ENCODE measurements at regions not wholly inside any gene's neighbourhood (a gene's known extent, or its start where the extent isn't known, plus 50 kb on each side); places are given as distances from the start of the nearest gene placed in this dataset.

- H3K4me1 ChIP-seq (ENCODE audit: low read depth, poor library complexity, severe bottlenecking) = no peaks in the 10 kb centered on the region
- TF ChIP-seq, protein P1, sequence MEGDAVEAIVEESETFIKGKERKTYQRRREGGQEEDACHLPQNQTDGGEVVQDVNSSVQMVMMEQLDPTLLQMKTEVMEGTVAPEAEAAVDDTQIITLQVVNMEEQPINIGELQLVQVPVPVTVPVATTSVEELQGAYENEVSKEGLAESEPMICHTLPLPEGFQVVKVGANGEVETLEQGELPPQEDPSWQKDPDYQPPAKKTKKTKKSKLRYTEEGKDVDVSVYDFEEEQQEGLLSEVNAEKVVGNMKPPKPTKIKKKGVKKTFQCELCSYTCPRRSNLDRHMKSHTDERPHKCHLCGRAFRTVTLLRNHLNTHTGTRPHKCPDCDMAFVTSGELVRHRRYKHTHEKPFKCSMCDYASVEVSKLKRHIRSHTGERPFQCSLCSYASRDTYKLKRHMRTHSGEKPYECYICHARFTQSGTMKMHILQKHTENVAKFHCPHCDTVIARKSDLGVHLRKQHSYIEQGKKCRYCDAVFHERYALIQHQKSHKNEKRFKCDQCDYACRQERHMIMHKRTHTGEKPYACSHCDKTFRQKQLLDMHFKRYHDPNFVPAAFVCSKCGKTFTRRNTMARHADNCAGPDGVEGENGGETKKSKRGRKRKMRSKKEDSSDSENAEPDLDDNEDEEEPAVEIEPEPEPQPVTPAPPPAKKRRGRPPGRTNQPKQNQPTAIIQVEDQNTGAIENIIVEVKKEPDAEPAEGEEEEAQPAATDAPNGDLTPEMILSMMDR (conservative IDR thresholded peaks at IDR 0.05; ENCODE audit: low read depth, low read length) = no peak
- no peaks in the 10 kb centered on the region for H3K79me2 ChIP-seq (ENCODE audit: insufficient read depth, low read depth)
- H4K20me1 ChIP-seq (ENCODE audit: insufficient read depth) = no peaks in the 10 kb centered on the region
- no peaks in the 10 kb centered on the region for H3K27me3 ChIP-seq (ENCODE audit: insufficient read depth, low read depth)
- H3K27ac ChIP-seq = no peak overlapping the region
- no peak overlapping the region for H3K9ac ChIP-seq
- H3K36me3 ChIP-seq (ENCODE audit: insufficient read depth) = no peaks in the 10 kb centered on the region
- no peak overlapping the region for H3K4me3 ChIP-seq (IDR thresholded peaks at IDR 0.05; ENCODE audit: insufficient read depth, low read depth, low read length)
- H3K4me2 ChIP-seq = no peak overlapping the region
- H2AFZ ChIP-seq (ENCODE audit: low read depth) = no peak overlapping the region
Observed at GRCh38 chr5:8767746-8768145, 778.1 kb downstream of the SEMA5A start.

DNA sequence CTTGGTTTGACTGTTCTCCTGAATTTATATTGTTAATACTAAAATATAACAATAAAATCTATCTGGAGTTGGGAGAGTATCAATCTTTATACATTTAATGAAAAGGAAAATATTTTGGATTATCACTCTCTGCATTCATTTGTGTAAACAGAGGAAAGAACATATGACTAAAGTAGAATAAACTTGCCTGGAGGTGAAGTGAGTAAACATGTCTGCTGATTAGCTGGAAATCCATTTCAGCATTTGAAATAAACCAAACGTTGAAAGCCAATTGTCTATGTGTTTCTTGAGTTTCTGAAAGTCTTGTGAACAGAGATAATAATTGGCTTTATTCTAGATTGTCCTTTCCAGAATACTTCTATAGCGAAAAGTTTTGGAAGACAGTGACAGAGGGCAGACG, 776.2 kb downstream of the SEMA5A start:
- Histone ChIP-seq H3K27me3 (ENCODE audit: insufficient read depth, low read depth) (no peaks in the 10 kb centered on the region), H4K20me1 (ENCODE audit: insufficient read depth) (no peaks in the 10 kb centered on the region), H3K27ac (no peak overlapping the region), H3K79me2 (ENCODE audit: insufficient read depth, low read depth) (no peaks in the 10 kb centered on the region), H3K4me1 (ENCODE audit: low read depth, poor library complexity, severe bottlenecking) (no peaks in the 10 kb centered on the region), H2AFZ (ENCODE audit: low read depth) (no peak overlapping the region), H3K4me3 (IDR thresholded peaks at IDR 0.05; ENCODE audit: insufficient read depth, low read depth, low read length) (no peak overlapping the region), H3K36me3 (ENCODE audit: insufficient read depth) (no peaks in the 10 kb centered on the region), H3K9ac (no peak overlapping the region), H3K4me2 (no peak overlapping the region)
- TF ChIP-seq, protein P1 (conservative IDR thresholded peaks at IDR 0.05; ENCODE audit: low read depth, low read length) = no peak

GRCh38 chr5:8770431-8770830, 775.4 kb downstream of the SEMA5A start:
- Histone ChIP-seq H3K4me3 (IDR thresholded peaks at IDR 0.05; ENCODE audit: insufficient read depth, low read depth, low read length) (no peak overlapping the region), H3K4me2 (no peak overlapping the region), H3K36me3 (ENCODE audit: insufficient read depth) (no peaks in the 10 kb centered on the region), H4K20me1 (ENCODE audit: insufficient read depth) (no peaks in the 10 kb centered on the region), H3K9ac (no peak overlapping the region), H3K79me2 (ENCODE audit: insufficient read depth, low read depth) (no peaks in the 10 kb centered on the region), H3K27ac (no peak overlapping the region), H3K27me3 (ENCODE audit: insufficient read depth, low read depth) (no peaks in the 10 kb centered on the region), H2AFZ (ENCODE audit: low read depth) (no peak overlapping the region), H3K4me1 (ENCODE audit: low read depth, poor library complexity, severe bottlenecking) (no peaks in the 10 kb centered on the region)
- TF ChIP-seq, protein P1 (conservative IDR thresholded peaks at IDR 0.05; ENCODE audit: low read depth, low read length) = no peak

- Histone ChIP-seq H3K4me2 (no peak overlapping the region), H3K27ac (no peak overlapping the region)
Observed at GRCh38 chr5:8773046-8773615, 772.7 kb downstream of the SEMA5A start.

More at GRCh38 chr5:8773046-8773615, 772.7 kb downstream of the SEMA5A start:
- Histone ChIP-seq H3K4me3 (IDR thresholded peaks at IDR 0.05; ENCODE audit: insufficient read depth, low read depth, low read length) (no peak overlapping the region), H3K9ac (no peak overlapping the region), H3K4me1 (ENCODE audit: low read depth, poor library complexity, severe bottlenecking) (no peaks in the 10 kb centered on the region), H3K27me3 (ENCODE audit: insufficient read depth, low read depth) (no peaks in the 10 kb centered on the region), H4K20me1 (ENCODE audit: insufficient read depth) (no peaks in the 10 kb centered on the region), H3K79me2 (ENCODE audit: insufficient read depth, low read depth) (no peaks in the 10 kb centered on the region), H3K36me3 (ENCODE audit: insufficient read depth) (no peaks in the 10 kb centered on the region), H2AFZ (ENCODE audit: low read depth) (no peak overlapping the region)
- TF ChIP-seq, protein P1 (conservative IDR thresholded peaks at IDR 0.05; ENCODE audit: low read depth, low read length) = no peak

All from KMS-11 (cell line).